NOMO-1 (cell line): ENCODE measurements at regions not wholly inside any gene's neighbourhood (a gene's known extent, or its start where the extent isn't known, plus 50 kb on each side); places are given as distances from the start of the nearest gene placed in this dataset.

Experiments
- DNase-seq, 2 experiments: peaks; one replicate each; lab custom pipeline; 2025; ENCODE audit not compliant: unreplicated experiment in 2 of 2; lab: John Stamatoyannopoulos, UW

DNA sequence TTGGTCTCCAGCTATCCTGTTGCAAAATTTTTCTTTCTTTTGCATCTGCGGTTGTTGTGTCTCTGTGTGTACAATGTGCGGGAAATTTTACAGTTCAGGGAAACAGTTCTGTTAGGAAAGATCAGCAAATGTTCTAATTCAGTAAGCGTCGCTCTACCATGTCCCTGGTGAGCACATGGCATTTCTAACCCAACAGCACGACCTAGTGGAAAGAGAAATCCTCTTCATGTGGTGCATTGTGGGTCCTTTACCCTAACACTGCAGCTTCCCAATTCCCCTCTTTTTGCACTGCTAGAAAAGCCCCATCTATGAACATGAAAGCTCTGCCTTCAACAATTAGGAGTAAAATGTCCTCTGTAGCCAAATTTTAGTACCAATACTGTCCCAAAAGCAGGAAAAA is 974.2 kb upstream of the CDH9 start:
- DNase-seq, result no peak

DNA sequence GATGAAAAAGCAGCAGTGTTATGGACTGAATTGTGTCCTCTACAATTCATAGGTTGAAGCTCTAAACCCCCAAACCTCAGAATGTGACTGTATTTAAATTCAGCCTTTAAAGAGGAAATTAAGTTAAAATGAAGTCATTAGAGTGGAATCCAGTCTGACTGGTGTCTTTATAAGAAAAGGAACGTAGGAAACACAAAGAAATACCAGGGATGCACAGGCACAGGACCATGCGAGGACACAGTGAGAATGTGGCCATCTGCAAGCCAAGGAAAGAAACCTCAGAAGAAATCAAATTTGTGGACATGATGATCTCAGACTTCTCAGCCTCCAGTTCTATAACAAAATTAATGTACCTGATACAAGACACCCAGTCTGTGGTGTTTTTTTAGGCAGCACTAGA is 971.2 kb upstream of the CDH9 start:
- no peak for DNase-seq

DNA sequence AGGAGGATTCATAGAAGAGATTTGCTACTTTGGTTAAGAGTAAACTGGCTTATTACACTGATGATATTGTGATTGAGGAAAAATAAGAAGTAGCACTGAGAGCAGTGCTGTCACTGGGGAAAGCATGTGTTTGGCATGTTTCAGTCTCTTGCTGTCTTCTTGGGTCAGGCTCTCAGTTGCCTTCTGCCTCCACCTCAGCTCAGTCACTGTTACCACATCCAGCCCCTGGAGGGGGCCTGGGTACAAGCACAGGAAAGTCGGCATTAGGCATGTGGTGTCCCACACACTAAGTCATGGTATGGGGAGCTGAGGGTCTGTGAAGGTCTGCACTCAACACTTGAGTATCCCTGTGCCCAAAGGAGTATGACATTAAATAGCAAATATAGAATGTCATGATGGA is 958.3 kb upstream of the CDH9 start:
- no peak for DNase-seq

DNA sequence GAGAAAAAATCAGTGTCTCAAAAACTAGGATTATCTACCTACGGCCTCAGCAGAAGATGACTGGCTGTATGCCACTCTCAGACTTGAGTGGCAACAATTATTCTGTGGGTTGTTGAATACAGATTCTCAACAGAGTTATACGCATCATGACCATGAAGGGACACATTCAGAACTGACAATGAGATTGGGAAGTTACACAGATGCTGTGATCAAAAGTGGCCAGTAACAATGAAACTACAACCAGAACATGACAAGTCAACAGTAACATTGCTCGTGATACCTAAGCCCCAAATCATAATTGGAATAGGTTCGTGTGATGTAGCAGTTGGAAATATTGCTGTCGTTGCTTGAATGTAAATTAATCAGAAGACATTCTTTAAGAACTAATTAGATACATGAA is 957.5 kb upstream of the CDH9 start:
- no peak for DNase-seq

DNA sequence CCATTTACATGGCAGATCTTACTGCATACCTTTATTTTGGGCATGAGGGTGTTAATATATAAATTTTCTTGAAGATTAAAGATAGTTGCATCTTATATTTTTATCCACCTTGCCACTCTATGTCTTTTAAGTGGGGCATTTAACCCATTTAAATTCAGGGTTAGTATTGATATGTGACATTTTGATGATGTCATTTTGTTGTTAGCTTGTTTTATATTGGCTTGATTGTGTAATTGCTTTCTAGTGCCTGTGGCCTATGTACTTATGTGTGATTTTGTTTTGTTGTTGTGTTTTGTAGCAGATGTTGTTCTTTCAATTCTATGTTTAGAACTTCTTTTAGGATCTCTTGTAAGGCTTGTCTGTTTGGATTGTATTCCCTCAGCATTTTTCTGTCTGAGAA is 939.9 kb upstream of the CDH9 start:
- DNase-seq, result no peak

DNA sequence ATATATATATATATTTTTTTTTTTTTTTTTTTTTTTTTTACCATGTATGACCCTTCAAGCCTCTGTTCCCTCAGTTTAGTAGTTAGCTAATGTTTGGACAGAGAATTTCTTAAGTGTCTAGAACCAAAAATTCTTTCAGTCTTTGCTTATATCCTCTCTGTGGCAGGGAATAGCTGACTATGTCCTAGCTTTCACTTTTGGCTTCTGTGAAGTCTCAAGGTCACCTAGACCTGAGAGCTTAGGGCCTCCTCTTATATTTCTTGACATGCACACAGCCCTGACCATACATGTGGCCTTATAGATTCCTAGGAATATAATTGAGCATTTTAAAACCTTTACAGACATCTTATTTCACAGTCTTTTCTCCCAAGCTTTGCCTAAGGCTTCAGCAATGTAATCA is 930.8 kb upstream of the CDH9 start:
- no peak for DNase-seq

DNA sequence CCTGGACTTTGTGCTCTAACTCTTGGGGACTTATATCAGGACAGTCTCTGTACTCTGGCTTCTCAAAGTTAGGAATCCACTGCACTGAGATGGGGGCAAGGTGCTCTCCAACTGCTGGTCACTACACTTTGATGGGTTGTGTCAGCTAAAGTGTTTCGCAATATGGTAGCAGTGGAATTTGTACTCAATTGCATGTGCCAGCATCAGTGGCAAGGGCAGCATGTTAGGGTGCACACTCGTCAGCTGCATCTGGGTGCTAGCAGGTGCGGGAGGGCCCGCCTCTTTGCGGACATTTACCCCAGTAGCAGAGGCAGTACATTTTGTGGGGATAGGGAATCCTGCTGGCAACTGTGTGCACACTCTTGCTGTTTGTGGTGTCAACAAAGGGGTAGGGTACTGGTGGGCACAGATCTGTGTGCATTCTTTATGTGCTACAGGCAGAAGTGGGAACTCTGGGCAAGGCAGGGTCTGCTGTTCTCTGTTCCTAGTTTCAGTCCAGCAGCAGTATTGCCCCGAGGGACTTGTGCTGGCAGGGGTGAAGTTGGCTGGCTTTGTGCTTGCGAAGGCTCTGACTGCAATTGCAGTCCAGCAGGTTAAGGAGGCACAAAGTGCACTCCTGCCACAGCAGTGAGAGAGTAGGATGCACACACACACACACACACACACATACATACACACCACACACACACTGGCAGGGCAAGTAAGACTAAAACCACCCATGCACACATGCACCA is 924.8 kb upstream of the CDH9 start:
- DNase-seq, result no peak

DNA sequence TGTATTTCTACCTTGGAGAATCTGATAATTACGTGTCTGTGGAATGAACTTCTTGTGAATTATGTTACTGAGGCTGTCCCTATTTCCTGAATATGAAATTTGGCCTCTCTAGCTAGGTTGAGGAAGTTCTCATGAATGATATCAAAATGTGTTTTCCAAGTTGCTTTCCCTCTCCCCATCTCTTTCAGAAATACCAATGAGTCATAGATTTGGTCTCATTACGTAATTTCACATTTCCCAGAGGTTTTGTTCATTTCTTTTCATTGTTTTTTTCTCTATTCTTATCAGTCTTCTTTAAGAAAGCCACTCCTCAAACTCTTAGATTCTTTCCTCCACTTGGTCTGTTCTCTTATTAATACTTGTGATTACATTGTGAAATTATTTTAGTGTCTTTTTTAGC is 923.8 kb upstream of the CDH9 start:
- DNase-seq, result peak; percentile 27 to 79

DNA sequence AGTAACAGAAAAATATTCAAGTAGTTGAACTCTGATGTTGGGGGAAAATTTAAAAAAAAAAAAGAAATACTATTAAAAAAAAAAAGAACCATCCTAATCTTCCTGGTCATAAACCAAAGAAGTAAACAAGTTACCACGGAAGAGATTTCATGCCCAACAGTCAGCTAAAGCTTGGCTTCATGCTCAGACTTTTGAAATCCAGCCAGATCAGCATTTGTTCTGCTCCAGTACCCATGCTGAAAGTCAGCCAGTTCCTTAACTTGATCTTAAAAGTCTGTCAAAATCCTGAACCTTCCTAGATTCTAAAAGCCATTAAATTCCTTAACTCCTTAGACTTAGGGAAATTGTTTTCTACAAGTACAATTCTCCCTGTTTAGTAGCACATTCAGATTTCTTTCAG is 908.7 kb upstream of the CDH9 start:
- DNase-seq, result no peak

DNA sequence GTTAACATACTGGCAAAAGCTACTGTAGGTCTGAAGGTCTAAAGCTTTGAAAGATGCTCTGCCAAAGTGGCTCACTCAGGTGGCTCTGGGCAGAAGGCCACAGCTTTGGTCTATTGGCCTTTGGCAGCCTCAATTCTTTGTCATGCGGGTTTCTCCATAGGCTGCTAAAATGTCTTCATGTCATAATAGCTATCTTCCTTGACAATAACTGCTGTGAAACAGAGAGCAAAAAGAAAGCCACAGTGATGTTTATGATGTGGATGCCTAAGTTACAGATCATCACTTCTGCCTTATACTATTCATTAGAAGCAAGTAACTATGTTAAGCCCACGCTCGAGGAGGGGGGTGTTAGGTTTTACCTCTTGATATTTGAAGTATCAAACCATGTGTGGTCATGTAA is 906.1 kb upstream of the CDH9 start:
- no peak for DNase-seq

DNA sequence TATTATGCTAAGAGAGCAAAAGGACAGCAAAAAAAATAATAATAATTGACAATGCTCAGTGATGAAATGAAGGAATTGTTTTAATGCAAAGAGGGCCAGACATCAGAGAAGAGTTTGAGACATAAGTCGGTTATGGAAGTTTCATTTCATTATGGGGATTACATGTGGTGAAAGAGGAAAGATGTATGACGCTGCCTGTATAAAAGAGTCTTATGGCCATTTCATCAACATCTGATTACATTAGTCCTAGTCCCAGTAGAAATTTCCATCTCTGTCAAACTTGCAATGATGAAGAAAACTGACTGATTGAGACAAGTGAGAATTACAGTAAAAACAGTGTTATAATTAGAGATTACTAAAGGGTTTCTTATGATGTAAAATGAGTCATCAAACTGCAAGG is 900.6 kb upstream of the CDH9 start:
- no peak for DNase-seq

DNA sequence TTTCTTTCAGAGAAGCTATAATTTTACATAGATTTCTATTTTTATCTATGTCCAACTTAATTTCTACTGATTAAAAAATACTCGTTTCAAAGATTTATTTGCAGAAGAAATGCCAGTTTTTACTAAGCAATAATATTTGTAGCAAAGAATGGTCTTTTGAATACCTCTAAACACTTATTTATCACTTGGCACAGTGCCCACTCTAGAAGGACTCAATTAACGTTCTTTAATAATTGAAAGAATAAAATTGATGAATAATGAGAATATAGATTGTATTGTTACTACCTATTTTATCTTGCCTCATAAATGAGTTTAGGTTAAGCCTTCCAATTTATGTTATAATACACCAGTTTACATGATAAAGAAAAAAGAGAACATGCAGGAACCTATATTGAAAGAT is 889.7 kb upstream of the CDH9 start:
- no peak for DNase-seq

DNA sequence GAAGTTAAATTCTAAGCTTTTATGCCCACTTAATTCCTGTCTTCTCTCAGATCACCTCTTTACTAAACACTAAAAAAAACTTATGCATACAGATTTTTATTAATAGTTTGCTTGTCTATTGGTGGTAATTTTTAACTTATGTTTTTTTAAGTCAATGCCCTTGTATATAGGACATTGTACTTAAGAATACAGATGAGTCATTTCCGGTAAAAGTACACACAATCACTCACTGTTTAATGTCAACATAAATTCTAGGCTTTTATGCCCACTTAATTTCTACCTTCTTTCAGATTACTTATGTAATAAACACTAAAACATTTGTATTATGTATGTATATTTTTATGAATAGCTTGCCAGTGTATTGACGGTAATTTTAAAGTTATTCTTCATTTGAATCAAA is 872.8 kb upstream of the CDH9 start:
- DNase-seq, result peak in 1 of 2 experiments; percentile 30

DNA sequence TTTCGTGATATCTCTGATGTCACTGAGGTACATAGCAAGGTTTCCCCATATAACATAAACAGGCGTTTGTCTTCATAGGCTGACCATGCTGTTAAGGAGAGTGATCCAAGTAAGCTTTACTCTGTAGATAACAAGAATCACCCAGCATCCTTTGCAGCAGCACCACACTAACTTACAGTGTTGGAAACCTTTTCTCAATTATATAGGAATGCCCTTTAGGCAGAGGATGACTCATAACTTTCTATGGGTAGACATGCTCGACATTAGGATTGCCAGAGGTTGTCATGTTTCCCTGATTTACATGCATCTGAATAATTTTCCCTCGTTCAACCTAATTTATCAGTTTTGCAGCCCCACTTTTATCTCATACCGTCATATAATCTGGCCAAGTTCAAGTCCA is 870.0 kb upstream of the CDH9 start:
- no peak for DNase-seq

DNA sequence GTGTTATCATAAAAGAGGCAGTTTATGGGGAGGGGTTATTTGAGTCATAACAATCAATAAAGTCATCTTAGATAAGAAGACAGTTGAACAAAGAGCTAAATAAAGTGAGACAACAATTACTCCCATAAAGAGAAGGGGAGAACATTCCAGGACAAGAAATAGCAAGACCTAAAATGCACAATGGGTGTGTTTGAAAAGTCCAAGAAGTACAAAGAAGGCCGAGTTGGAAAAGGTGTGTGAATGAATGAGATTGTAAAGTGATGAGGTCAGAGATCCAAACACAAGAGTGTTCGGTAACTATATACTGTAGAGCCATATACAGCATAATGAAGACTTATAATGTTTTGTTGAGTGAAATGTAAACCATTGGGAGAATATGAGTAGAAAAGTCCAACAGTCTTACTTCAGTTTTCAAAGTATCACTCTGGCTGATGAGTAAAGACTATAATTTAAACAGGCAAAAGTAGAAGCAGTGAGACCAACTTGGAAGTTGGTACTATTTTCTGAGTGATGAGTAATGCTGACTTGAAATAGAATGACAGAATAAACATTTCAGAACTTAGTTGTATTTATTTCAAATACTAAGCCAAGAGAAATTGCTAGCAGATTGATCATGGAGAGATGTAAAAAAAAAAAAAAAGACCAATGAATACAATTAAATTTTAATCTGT is 868.7 kb upstream of the CDH9 start:
- DNase-seq, result no peak

DNA sequence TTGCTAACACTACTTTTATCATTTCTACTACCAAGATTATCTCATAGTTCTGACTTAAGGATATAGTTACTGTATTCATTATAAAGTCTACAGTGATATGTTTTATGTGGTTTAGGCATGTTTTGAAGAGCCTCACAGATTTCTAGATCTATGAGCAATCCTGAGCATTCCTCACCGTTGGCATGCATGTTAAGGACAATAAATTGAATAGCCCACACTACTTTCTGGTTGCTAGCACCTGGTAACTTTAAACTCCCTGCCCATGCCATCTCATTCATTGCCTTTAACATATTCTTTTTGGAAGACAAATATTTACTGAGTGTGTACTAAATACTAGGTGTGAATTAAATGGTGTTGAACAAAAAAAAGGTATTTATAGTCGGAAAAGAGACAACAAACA is 868.1 kb upstream of the CDH9 start:
- DNase-seq, result no peak

DNA sequence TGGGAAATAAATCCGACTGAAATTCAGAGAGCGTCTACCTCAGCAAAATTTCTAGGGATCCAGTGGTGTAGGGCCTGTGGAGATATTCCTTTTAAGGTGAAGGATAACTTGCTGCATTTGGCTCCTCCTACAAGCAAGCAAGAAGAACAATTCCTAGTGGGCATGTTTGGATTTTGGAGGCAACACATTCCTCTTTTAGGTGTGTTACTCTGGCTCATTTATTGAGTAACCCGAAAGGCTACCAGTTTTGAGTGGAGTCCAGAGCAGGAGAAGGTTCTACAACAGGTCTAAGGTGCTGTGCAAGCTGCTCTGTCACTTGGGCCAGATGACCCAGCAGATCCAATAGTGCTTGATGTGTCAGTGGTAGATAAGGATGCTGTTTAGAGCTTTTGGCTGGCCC is 862.4 kb upstream of the CDH9 start:
- DNase-seq, result no peak

DNA sequence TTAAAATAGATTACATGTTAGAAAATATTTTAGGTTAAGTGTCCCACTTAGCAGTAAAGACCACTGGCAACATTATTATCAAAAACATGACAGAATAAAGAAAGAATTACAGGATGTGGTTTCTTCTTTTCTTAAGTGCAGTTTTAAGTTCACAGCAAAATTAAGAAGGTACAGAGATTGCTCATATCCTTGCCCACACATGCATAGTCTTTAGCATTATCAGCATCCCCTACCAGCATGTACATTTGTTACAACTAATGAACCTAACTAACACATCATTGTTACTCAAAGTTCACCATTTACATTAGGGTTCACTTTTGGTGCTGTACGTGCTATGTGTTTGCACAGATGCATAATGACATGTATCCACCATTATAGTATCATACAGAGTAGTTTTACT is 837.7 kb upstream of the CDH9 start:
- DNase-seq, result no peak

DNA sequence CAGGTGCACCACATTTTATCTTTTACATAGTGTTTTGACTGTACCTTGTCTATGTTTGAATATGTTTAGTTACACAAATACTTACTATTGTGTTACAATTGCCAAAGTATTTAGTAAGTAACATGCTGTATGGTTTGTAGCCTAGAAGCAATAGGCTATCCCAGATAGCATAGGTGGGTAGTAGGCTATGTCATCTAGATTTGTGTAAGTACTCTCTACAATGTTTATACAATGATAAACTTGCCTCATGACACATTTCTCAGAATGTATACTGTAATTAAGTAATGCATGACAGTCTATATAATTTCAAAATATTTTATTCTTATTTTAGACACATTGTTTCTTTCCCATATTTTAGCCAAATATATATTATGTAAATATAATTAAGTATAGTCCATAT is 836.8 kb upstream of the CDH9 start:
- DNase-seq, result no peak

DNA sequence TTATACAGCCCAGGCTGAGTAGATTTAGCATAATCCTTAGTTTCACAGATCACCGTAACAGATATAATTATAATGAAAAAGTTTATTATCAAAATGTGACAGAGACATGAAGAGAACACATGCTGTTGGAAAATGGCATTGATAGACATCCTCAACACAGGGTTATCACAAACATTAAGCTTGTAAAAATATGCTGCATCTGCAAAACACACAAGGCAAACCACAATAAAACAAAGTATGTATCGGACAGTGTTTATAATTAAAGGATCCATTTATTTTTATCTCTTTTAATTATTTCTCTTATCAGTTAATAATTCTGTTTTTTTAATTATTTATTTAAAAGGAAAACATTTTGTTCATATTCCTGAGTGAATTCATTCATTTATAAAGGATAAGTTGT is 829.9 kb upstream of the CDH9 start:
- no peak for DNase-seq

DNA sequence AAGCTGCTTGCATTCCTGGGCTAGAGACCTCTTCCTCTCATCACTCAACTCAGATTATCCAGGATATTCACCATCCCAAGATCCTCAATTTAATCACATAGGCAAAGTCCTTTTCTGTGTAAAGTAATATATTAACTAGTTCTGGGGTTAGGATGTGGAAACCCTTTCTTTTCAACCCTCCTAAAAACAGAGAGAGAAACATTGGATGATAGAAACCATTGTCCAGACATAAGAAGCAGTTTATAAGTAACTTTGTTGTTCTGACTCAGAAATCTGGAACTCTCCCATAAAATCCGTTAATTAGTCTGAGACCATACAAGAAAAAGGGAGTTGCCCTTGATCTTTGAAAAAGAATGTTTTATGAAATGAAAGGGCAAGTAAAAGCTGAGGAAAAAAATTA is 817.1 kb upstream of the CDH9 start:
- DNase-seq, result no peak

DNA sequence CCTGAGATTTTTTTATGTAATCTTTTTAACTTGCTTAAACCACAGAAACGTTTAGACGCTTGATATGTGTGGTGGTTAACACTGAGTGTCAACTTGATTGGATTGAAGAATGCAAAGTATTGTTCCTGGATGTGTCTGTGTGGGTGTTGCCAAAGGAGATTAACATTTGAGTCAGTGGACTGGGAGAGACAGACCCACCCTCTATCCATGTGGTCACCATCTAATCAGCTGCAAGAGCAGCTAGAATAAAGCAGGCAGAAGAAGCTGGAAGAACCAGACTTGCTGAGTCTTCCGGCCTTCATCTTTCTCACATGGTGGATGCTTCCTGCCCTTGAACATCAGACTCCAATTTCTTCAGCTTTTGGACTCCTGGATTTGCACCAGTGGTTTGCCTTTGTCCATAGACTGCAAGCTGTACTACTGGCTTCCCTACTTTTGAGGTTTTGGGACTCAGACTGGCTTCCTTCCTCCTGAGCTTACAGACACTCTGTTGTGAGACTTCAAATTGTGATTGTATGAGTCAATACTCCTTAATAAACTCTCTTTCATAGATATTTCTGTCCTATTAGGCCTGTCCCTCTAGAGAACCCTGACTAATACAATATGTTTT is 816.0 kb upstream of the CDH9 start:
- DNase-seq, result no peak
